ENCODE measurements at regions not wholly inside any gene's neighbourhood (a gene's known extent, or its start where the extent isn't known, plus 50 kb on each side); places are given as distances from the start of the nearest gene placed in this dataset.
A peak's percentile ranks its signal among the peaks of the same experiment; 100 is the strongest.

- no peaks in the 10 kb centered on the region for H3K9me3 Mint-ChIP-seq
- peaks cover 4% of the 10 kb centered on the region; the same call in 1 of the 2 replicates for H3K4me1 Mint-ChIP-seq
- no peaks in the 10 kb centered on the region for H3K36me3 Mint-ChIP-seq
- H3K27me3 Mint-ChIP-seq (ENCODE audit: low read depth): no peaks in the 10 kb centered on the region
- H3K4me3 Mint-ChIP-seq: no peak overlapping the region
- no peak overlapping the region for H3K27ac Mint-ChIP-seq
- CTCF ChIA-PET: no interaction called here
- ATAC-seq (no peak), DNase-seq (ENCODE audit: low spot score) (no peak)
- POLR2A ChIA-PET: no interaction called here
- TF ChIP-seq, protein P1, sequence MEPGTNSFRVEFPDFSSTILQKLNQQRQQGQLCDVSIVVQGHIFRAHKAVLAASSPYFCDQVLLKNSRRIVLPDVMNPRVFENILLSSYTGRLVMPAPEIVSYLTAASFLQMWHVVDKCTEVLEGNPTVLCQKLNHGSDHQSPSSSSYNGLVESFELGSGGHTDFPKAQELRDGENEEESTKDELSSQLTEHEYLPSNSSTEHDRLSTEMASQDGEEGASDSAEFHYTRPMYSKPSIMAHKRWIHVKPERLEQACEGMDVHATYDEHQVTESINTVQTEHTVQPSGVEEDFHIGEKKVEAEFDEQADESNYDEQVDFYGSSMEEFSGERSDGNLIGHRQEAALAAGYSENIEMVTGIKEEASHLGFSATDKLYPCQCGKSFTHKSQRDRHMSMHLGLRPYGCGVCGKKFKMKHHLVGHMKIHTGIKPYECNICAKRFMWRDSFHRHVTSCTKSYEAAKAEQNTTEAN (CRISPR knock-in tag; IDR thresholded peaks at IDR 0.05): no peak
- TF ChIP-seq GABPB1 (CRISPR knock-in tag; IDR thresholded peaks at IDR 0.05): peak; percentile 77; the same call in 1 of the 2 replicates
These were observed 435.7 kb upstream of the PROX1 start for GRCh38 chr1:213552045-213552444.

GRCh38 chr1:213560226-213560625, 427.5 kb upstream of the PROX1 start:
- no peak for ATAC-seq
- Mint-ChIP-seq H3K36me3 (peaks cover 11% of the 10 kb centered on the region), H3K27ac (no peak overlapping the region), H3K27me3 (ENCODE audit: low read depth) (no peaks in the 10 kb centered on the region), H3K9me3 (peaks cover 32% of the 10 kb centered on the region), H3K4me1 (no peaks in the 10 kb centered on the region), H3K4me3 (no peak overlapping the region)
- no peak for DNase-seq (ENCODE audit: low spot score)
- ChIA-PET CTCF (no interaction called here), POLR2A (no interaction called here)
- TF ChIP-seq, protein P2, sequence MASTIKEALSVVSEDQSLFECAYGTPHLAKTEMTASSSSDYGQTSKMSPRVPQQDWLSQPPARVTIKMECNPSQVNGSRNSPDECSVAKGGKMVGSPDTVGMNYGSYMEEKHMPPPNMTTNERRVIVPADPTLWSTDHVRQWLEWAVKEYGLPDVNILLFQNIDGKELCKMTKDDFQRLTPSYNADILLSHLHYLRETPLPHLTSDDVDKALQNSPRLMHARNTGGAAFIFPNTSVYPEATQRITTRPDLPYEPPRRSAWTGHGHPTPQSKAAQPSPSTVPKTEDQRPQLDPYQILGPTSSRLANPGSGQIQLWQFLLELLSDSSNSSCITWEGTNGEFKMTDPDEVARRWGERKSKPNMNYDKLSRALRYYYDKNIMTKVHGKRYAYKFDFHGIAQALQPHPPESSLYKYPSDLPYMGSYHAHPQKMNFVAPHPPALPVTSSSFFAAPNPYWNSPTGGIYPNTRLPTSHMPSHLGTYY (CRISPR knock-in tag; IDR thresholded peaks at IDR 0.05): no peak
- TF ChIP-seq, protein P3, sequence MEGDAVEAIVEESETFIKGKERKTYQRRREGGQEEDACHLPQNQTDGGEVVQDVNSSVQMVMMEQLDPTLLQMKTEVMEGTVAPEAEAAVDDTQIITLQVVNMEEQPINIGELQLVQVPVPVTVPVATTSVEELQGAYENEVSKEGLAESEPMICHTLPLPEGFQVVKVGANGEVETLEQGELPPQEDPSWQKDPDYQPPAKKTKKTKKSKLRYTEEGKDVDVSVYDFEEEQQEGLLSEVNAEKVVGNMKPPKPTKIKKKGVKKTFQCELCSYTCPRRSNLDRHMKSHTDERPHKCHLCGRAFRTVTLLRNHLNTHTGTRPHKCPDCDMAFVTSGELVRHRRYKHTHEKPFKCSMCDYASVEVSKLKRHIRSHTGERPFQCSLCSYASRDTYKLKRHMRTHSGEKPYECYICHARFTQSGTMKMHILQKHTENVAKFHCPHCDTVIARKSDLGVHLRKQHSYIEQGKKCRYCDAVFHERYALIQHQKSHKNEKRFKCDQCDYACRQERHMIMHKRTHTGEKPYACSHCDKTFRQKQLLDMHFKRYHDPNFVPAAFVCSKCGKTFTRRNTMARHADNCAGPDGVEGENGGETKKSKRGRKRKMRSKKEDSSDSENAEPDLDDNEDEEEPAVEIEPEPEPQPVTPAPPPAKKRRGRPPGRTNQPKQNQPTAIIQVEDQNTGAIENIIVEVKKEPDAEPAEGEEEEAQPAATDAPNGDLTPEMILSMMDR (IDR thresholded peaks at IDR 0.05): no peak
- TF ChIP-seq GTF2I (CRISPR knock-in tag; conservative IDR thresholded peaks at IDR 0.05) (no peak), IRF2 (CRISPR knock-in tag; IDR thresholded peaks at IDR 0.05; ENCODE audit: borderline replicate concordance, low read depth) (no peak)

GRCh38 chr1:213561870-213562269, 425.9 kb upstream of the PROX1 start:
- no peaks in the 10 kb centered on the region for H3K27me3 Mint-ChIP-seq (ENCODE audit: low read depth)
- CTCF ChIA-PET: interaction anchor here (0.5 kb wide), 1 partner anchor 224 kb away, joined by 3 read pairs; no protein-coding TSS in a partner anchor
- no peaks in the 10 kb centered on the region for H3K4me1 Mint-ChIP-seq
- peaks cover 23% of the 10 kb centered on the region for H3K36me3 Mint-ChIP-seq
- ATAC-seq (no peak), DNase-seq (ENCODE audit: low spot score) (no peak)
- no peak overlapping the region for H3K27ac Mint-ChIP-seq
- POLR2A ChIA-PET: no interaction called here
- H3K4me3 Mint-ChIP-seq: no peak overlapping the region
- H3K9me3 Mint-ChIP-seq: peaks cover 48% of the 10 kb centered on the region
- no peak for TF ChIP-seq FOXP1 (CRISPR knock-in tag; IDR thresholded peaks at IDR 0.05; ENCODE audit: borderline replicate concordance)
- TF ChIP-seq MLX (CRISPR knock-in tag; IDR thresholded peaks at IDR 0.05): no peak
- TF ChIP-seq, protein P4, sequence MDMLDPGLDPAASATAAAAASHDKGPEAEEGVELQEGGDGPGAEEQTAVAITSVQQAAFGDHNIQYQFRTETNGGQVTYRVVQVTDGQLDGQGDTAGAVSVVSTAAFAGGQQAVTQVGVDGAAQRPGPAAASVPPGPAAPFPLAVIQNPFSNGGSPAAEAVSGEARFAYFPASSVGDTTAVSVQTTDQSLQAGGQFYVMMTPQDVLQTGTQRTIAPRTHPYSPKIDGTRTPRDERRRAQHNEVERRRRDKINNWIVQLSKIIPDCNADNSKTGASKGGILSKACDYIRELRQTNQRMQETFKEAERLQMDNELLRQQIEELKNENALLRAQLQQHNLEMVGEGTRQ (CRISPR knock-in tag; IDR thresholded peaks at IDR 0.05): no peak
- no peak for TF ChIP-seq CDX4 (CRISPR knock-in tag; IDR thresholded peaks at IDR 0.05; ENCODE audit: borderline replicate concordance)
- TF ChIP-seq STAT6 (CRISPR knock-in tag; conservative IDR thresholded peaks at IDR 0.05; ENCODE audit: low read depth): no peak
- TF ChIP-seq IRF2 (CRISPR knock-in tag; IDR thresholded peaks at IDR 0.05; ENCODE audit: borderline replicate concordance, low read depth): no peak
- TF ChIP-seq FOXP4 (CRISPR knock-in tag; IDR thresholded peaks at IDR 0.05): no peak
- TF ChIP-seq TEAD4 (CRISPR knock-in tag; IDR thresholded peaks at IDR 0.05): no peak
- TF ChIP-seq ZNF671 (CRISPR knock-in tag; IDR thresholded peaks at IDR 0.05): no peak
- TF ChIP-seq, protein P5, sequence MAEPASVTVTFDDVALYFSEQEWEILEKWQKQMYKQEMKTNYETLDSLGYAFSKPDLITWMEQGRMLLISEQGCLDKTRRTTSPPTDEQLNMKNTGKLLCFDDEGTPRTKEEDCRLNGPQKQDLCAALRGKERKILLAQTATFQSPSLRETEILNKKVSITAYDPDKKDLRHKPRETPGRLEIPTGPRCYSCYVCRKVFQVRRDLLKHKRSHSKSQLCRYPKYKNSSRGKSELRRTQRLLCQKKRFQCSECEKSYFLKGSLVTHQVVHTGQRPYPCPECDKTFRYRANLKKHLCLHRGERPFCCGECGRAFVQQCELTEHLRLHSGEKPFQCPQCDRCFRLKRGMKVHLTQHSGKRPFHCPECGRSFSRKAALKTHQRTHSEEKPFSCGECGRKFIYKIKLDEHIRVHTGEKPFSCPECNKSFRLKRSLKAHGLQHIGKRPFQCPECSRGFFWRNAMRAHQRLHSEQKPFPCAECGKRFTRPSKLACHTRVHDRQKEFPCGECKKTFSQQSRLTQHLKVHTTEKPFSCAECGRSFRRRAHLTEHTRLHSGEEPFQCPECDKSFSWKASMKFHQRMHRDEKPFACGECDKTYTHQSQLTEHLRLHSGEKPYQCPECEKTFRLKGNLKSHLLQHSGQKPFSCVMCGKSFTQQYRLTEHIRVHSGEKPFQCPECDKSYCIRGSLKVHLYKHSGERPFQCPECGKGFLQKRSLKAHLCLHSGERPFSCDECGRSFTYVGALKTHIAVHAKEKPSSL (CRISPR knock-in tag; conservative IDR thresholded peaks at IDR 0.05): no peak
- TF ChIP-seq, protein P6, sequence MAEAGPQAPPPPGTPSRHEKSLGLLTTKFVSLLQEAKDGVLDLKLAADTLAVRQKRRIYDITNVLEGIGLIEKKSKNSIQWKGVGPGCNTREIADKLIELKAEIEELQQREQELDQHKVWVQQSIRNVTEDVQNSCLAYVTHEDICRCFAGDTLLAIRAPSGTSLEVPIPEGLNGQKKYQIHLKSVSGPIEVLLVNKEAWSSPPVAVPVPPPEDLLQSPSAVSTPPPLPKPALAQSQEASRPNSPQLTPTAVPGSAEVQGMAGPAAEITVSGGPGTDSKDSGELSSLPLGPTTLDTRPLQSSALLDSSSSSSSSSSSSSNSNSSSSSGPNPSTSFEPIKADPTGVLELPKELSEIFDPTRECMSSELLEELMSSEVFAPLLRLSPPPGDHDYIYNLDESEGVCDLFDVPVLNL (CRISPR knock-in tag; IDR thresholded peaks at IDR 0.05; ENCODE audit: borderline replicate concordance, low read depth): no peak
